Embryonic facial prominence (tissue), 1 donor: ENCODE measurements at regions not wholly inside any gene's neighbourhood (a gene's known extent, or its start where the extent isn't known, plus 50 kb on each side); places are given as distances from the start of the nearest gene placed in this dataset.

Experiments
- DNase-seq: peaks from one replicate; pipeline ENCODE4 v3.0.0-alpha.2; 2016; ENCODE audit errors: extremely low spot score

DNA sequence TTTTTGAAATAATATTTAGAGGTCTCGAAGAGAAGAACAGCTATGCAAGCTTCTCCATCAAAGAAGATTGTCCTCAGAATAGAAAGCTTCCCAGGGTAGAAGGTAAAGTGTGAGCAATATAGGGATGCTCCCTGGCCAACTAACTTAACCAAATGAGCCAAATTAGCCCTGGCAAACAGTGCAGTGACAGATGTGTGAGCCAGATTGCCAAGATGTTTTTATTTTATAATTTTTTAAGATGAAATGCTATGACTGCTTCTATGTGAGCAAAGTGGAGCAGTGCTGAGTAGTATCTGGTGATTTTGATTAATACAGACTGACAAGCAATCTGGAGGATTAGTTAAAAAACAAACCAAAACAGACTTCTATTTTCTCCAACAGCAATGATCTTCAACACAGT, 202.1 kb downstream of the NOVA1 start:
- DNase-seq, result no peak

GRCh38 chr14:26394150-26394810, 203.6 kb downstream of the NOVA1 start:
- DNase-seq, result peak; percentile 42

DNA sequence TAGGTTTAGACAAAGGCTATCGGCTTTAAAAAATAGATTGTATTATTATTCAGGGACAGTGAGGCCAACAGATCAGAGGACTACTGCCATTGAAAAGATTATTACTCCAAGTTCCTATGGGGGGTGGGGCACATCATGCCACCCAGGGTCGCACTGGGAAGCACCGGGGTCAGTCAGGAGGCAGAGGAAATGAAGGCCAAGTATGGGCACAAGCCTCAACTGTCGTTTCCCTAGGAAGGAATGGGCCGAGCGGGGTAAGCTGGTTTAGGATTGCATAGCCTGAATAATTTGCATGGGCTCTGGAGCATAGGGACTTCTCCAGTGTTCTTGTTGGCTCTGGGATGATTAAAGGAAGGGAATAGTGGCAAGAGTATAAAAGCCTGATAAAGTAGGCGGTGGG, 205.3 kb downstream of the NOVA1 start:
- no peak for DNase-seq

DNA sequence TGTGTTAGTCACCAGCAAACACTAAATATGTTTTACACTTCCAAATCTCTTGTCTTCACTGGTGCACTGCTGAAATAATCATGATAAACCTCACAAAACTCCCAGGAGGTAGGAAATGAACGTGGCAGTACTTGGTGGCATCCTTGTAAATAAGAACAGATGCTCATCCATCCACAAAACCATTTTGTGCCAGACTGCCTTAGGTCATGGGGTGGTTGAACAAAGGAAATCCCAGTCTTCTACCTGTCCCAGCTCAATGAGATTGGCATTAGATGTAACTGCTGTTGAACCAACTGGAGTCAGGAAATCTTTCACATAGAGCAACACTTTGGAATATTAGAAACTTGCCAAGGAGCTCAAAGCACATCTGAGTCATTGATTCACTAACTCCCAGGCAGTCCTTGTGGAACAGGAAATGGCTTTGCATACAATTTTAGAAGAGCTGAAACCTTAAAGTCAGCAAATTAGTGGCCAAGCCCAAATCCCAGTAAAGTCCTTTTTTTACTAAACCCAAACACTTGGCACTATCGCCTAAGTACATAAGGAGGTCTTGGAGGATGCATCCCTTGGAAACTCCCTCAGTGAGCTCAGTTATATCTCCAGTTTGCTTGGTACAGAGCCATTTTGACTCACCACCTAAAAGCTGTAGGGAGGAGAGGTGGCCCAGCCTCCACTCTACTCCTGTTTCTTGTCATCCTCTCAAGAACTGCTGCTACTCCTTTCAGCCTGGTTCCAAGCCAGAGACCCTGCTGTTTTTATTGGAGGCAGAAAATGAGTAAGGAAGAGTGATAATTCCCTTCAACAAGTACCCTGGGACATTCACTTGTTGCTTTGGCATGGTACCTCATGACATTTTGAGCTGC, 208.0 kb downstream of the NOVA1 start:
- DNase-seq, result no peak

DNA sequence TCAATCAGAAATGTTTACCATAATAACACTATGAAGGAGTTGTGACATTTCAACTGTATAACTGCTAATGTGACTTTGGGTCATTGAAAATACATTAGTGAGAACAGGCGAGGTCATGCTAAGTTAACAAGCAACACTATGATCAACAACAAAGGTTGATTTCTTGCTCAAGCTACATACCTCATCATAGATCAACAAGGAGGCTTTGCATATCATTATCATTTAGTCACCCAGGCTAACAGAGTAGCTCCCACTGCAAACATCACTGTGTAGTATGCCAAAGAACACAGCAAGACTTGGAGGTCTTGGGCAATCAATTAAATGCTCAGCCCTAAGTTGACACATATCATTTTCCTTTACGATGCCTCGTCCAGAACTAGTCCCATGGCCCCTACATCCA, 212.5 kb downstream of the NOVA1 start:
- DNase-seq, result no peak

- no peak for DNase-seq
Measured at GRCh38 chr14:26382901-26383685, 214.7 kb downstream of the NOVA1 start.

- no peak for DNase-seq
Measured at GRCh38 chr14:26381405-26381804, 216.4 kb downstream of the NOVA1 start.

DNA sequence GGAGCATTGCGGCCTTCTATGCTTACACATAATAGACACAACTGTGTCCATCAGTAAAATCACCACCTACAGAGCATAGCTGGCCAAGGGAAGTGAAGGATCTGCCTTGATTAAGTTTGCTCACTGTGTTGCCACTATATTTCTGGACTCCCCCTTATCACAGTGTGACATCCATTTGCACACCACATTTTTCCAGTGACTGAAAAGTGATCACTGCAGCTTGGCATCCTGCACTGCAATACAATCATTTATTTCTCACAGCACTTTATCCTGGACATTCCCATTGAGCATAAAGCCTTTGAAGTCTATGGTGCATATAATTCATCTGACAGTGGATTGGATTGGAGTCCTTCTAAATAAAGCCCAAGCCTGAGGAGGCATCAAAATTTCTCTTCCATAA, 217.2 kb downstream of the NOVA1 start:
- no peak for DNase-seq

GRCh38 chr14:26379951-26380350, 217.9 kb downstream of the NOVA1 start:
- no peak for DNase-seq

- DNase-seq, result no peak
Measured at GRCh38 chr14:26377150-26377549, 220.7 kb downstream of the NOVA1 start.

GRCh38 chr14:26370115-26370514, 227.7 kb downstream of the NOVA1 start:
- DNase-seq, result no peak

DNA sequence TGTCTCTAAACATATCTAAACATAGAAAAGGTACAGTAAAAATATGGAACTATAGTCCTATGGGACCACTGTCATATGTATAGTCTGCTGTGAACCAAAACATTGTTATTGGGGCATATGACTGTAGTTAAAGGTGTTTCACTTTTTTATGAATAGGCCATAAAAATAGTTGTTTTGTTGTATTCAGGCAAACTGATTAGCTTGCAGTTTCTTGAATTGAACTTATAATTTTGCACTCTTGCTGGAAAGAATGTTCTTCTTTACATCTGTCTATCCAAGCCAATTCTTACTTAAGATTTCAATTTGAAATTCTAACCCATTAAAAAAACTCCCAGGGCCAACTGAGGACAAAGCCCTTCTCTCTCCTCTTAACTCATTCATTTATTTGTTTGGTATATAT, 234.1 kb downstream of the NOVA1 start:
- DNase-seq, result no peak

DNA sequence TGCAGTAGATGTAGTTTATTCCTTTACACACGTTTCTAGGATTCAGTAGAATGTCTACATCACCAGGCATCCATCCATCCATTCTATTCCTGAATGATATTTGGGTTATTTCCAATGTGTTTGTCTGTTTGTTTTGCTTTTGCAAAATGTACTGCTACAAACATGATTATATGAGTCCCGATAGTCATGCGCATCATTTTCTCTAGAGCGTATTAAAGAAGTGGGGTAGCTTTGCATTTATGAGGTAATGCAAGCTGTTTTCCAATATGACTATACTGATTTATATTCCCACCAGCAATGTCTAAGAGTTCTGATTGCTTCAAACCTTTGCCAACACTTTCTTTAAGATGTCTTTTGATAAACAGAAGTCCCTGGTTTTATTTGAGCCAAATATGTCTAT, 253.2 kb downstream of the NOVA1 start:
- no peak for DNase-seq

- DNase-seq, result no peak
Measured at GRCh38 chr14:26339381-26339780, 258.5 kb downstream of the NOVA1 start.

GRCh38 chr14:26338231-26338630, 259.6 kb downstream of the NOVA1 start:
- no peak for DNase-seq

DNA sequence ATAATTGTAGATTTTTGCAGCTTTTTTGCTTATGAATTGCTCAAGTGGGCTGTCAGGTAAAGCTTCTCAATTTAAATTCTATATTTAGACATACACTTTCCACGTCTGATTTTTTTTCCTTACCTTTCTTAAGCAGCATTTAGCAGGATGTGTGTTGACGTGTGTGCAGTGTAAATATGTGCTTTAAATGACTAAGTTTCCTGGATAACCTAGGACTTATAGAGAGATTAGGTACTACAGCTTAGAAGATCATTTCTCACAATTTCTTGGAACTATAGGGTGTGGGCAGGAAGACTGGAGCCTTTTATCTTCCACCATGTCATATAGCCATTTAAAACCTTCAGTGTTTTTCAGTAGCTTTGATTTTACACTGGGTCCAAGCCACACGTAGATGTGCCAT, 263.5 kb downstream of the NOVA1 start:
- DNase-seq, result no peak

DNA sequence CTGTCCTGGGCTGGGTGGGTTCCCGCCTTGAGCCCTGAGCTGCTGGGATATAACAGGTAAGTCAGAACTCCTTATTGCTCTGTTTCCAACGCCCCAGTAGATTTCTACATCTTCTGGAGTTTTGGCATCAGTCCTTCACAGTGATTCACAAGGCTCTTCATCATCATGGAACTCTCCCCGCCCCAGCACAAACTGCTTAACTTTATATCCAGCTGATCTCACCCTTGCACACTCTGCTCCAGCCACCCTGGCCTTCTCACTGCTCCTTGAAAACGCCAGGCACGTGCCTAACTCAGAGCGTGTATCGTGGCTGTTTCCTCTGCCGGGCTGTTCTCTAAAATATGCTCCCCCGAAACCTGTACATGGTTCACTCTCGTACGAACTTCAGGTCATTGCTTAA, 264.9 kb downstream of the NOVA1 start:
- no peak for DNase-seq

GRCh38 chr14:26330982-26331381, 266.9 kb downstream of the NOVA1 start:
- DNase-seq, result no peak

- no peak for DNase-seq
Measured at GRCh38 chr14:26328791-26329190, 269.0 kb downstream of the NOVA1 start.

DNA sequence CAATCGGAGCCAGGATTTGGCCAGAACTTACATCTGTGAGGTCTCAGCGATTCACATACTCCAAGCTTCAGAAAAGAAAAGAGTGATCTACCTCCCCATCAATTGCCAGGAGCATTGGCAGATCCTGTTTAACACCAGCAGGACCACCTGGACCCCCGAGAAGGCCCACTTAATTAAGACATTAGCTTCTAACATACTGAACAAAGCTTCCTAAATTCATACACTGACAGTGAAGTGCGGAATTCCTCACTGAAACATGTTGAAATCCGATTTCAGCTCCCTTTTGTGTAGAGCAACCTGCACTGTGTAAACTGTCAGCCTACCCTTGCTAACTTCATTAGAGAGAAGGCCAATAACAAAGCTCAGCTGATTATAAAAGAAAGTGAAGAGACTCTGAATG, 274.0 kb downstream of the NOVA1 start:
- no peak for DNase-seq

- DNase-seq, result no peak
Measured at GRCh38 chr14:26320886-26321285, 276.9 kb downstream of the NOVA1 start.

GRCh38 chr14:26319139-26319864, 278.5 kb downstream of the NOVA1 start:
- no peak for DNase-seq
